ENCODE measurements at regions not wholly inside any gene's neighbourhood (a gene's known extent, or its start where the extent isn't known, plus 50 kb on each side); places are given as distances from the start of the nearest gene placed in this dataset.

DNA sequence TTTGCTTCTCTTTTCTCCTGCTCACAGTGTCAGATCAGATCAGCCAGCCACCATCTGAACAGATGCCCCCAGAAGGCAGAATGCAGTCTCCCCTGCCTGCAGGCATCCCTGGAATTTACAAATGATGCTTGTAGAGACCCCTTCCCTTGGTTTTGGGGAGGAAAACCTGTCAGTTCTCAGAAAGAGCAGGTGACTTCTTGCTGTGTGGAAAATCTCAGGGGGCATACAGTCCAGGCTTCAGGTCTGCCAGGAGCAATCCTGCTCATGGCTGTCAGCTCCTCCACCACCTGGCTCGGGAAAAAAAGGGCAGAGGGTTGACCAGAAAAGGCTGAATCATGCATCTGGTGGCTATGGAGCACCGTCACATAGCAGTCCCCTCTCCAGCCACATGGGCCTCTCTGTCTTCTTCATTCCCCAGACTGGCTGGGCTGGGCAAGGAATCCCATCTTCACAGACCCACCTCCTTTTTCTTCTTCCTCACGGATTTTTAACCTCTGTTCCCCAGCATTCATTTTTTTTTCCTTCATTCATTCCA is 107.0 kb downstream of the KCNF1 start:
- no peak for DNase-seq

DNA sequence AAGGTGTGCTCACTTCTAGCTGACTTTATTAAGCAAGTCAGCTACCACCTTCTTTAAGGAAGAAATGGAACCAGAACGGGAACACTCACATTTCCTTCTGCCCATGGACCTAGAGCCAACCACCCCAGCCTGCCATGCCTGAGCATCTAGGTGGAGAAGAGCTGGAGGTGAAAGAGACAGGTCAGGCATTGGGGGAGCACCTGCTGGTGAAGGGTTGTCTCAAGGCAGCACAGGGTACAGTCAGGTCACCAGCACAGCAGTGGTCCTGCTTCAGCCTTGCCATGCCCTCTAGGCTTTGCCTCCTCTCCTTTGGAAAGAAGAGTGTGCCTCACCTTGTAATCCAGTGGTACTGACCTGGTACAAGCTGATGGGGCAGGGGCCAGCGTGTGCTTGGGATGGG is 107.9 kb downstream of the KCNF1 start:
- DNase-seq: no peak

DNA sequence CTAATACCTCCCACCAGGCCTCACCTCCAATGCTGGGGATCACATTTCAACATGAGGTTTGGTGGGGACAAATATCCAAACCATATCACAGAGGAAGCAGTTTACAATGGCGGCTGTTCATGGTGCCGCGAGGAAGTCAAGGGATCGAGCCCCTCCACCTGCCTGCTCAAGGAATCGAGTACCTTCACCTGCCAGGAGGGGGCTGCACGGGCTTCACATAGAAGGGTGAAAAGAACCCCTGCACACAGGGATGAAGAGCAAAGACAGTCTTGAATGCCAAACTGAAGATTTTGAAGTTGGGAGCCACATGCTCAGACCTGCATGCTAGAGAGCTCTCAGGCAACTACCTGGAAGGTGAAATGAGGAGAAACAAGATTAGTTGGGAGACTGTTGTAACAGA is 110.3 kb downstream of the KCNF1 start:
- no peak for DNase-seq

DNA sequence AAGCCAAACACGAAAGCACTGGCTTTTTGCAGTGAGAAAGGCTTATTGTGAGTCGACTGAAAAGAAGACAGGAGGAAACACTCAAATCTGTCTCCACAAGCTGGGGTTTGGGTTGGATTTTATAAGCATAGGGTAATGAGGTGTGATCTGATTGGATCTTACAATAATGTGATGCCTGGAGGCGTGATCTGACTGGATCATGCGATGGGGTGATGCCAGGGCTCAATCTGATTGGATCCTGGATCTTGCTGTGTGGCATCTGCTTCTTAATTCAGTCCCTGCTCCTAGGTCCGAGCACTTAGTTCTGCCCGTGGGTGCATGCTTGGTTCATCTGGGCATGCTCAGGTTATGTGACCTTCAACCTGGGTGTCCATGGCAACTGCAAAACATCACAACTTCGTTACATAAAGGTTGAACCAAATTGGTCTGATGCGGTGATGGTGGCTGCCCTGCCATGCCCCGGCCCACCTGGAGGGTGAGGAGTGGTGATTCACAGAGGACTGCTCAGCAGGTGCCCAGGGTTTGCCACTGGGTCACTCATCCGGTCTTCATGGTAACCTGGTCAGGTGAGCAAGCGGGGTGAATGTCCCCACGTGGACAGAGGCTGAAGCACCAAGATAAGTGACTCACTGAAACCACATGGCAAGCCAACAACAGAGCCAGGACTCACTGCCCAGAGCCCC is 111.0 kb downstream of the KCNF1 start:
- no peak for DNase-seq

DNA sequence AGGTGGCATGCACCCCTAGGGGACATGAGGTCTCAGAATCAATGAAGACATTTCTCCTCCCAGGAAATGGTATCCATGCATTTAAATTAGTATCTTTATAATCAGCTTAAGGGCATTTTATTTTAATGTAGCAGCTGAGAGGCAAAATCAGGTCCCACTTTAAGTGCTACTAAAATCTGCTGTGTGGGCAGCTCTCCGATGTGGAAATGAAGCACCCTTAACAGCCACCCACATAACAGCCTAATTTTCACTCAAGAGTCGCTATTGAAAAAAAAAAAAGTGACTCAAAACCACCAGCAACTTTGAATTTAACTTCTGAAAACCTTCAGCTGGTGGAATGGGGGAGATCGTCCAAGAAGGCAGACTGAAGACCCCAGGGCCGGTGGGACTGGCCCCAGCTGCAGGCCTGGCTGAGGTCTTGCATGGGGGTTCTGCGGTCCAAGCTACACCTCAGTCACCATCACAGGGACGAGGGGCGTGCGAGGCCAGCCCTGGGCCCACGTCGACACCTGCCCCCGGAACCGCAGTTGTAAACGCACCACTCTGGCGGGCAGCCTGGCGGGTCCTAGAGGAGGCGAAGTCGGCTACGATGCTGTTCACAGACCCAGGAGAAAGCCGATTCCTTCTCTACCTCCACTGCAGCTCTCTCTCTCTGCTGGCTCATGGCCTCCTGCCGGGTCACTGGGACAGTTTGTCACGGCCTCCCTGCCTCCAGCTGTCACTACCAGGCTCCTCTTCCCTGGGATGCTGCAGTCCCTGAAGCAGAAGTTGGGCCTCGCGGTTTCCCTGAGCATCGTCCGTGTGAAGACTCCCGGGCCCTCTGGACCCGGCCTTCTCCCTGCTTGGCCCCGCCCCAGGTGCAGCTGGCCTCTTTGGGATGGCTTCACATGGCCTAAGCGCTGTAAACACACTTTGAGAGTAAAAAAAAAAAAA is 111.9 kb downstream of the KCNF1 start:
- DNase-seq: no peak

DNA sequence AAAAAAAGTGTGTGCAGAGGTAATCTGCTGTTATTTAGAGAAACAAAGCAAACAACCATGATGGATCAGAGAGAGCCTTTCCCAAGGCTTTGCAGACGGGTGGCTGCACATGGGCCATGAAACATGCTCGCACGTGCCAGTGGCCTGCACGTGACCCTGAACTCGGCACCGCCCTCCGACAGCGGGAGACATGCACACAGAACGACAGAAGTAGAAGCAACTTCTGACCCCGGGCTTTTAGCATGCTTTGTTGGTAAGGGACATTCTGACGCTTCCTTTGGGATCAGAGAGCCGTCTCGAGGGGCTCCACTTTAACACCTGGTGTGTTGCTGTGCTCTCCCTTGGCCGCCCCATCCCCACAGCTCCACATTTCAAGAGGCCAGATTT is 112.5 kb downstream of the KCNF1 start:
- DNase-seq: no peak

DNA sequence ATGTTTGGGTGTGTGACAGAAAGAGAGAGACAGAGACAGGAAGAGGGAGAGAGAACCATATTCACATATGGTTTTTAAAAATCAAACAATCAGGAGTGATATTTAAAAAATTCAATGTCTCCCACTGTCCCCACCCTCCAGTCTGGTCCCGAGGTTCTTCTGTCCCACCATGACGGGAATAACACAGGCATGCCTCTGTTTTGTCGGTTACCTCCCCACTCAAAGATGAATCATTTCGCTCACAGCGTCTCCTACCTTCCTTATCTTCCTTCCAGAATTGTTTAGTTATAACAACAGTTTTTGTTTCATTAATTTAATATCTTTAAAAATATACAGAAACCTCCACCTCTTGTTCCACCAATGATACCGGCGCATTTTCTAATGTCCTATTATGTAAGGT is 113.0 kb downstream of the KCNF1 start:
- no peak for DNase-seq

DNA sequence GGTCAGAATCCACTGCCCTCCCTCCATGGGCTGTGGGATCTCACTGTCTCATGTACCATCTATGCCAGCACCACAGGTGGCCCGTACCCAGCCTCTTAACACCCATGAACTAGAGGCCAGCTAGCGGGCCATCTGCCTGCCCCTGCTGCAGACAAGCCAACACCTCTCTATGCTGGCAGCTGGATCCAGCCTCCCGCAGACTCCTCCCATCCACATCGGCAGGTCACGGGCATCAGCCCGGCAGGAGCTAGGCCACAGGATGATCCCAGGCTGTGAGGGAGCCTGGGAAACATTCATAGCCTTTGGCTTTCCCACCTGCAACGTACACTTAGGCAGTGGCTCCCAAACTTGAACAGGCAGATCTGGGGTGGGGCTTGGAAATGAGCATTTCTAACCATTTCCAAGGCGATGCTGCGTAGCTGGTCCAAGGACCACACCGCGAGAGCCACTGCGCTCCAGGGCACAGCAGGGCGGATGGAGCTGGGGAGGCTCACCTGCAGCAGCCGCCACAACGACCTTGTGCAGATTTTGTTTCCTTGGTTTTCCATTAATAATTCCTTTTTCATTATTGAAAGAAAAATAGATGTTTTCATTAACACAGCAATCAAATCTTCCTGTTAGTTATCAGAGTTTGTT is 114.7 kb downstream of the KCNF1 start:
- DNase-seq: no peak

DNA sequence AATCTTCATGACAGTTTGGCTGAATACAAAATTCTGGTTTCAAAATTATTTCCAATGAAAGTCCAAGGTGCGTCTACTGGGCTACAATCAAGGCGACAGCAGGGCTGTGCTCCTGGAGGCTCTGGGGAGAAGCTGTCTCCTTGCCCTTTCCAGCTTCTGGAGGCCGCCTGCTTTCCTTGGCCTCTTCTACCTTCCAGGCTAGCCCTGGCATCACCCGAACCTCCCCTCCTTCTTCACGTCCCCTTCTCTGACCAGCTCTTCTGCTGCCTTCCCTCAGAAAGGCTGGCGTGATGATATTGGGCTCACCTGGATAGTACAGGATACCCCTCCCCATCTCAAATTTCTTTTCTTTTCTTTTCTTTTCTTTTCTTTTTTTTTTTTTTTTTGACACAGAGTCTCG is 115.5 kb downstream of the KCNF1 start:
- DNase-seq: no peak

DNA sequence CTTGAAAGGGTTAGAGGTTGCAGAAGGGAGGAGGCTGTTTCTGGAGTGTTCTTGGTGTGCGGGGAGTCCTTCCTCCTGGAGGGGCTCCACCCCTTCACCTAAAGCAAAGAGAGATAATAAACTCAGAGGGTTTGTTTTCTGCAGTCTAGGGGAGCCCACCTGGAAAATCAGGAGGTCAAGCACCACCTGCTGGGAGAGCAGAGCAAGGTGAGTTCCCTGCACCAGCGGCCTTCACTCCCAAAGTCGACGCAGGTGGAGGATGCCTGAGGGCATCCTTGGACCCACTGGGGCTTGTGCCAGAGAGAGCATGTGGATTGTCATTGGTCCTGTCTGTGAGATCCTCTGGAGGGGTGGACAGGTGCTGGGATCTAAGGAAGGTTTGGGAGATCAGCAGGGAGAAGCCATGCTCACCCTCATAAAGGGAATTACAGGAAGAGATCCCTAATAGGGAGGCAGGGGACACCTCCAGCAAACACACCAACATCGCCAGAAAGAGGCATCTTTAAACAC is 116.7 kb downstream of the KCNF1 start:
- no peak for DNase-seq

DNA sequence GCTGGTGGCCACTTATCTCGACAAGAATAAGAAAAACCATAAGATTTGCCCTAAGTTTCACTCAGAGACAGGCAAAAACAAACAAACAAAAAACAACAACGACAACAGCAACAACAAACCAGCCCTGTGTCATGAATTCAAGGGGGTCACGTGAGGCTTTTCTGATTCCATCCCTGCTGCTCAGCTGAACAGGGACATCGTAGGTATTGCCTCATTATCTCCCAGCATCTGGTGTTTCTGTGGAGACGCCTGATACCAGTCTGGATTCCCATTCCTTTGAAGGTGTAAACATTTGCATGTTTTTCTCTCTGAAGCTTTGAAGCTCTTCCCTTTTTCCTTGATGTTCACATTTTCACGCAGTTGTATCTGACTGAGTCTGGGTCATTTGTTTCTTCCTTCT is 117.4 kb downstream of the KCNF1 start:
- no peak for DNase-seq

DNA sequence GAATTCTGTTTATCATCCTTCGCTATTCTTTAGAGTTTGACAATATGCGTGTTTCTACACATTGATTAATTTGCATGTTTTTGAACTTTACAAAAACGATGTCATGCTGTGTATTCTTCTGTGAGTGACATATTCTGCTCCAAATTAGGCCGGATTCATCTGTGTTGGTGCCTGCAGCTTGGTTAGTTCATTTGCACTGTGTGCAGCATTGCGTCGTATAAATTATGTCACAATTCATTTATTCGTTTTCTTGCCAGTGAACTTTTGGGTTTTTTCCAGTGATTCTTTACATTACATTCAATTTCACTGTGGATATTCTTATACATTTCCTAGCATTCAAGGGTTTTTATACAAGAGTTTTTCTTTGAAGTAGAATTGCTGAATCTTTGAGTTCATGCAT is 118.3 kb downstream of the KCNF1 start:
- no peak for DNase-seq

DNA sequence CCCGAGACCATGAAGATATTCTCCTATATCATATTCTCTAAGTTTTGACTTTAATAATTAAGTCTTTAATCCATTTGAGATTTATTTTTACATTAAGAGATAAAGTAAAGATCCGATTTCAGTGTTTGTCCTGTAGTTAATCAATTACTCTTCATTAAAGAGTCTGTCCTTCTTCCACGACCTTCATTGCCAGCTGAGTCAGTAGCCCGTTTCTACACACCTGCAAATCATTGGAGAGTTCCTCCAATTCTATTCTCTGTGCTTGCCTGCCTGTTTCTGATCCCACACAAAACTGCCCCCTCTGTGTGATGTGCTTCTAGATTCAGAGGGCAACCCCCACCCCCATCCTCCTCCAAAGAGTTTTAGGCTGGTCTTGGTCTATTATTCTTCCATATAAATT is 119.2 kb downstream of the KCNF1 start:
- DNase-seq: no peak

DNA sequence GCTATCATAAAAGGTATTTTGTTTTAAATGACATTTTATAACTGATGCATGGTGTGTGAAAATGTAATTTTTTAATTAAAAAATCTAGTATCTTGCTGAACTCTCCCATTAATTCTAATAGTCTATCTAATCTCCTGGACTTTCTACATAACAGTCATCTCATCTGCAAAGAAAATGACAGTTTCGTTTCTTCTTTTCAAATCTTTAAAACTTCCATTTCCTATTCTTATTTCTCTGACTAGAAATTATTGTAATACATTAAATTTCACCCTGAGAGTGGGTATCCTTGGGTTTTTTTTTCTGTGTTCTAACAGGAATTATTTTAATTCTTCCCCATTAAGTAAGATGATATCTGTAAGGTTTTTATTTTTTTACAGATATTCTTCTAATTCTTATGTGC is 120.1 kb downstream of the KCNF1 start:
- no peak for DNase-seq

DNA sequence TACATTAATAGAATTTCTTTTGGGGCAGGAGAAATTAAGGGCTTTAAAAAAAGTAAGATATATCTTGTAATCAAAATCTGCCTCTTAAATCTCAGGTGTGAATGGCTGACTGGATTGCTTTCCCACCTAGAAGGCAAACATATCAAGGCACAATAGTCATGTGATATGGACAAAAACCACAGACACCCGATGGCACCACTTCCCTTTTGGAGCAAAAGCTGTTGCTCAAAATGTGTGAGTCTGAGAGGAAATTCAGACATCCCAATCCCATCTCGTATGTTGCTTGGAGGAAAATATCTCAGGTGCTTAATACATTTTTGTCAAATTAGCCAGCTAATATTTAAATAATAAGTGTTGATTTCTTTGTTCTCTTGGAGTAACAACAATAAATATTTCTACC is 120.7 kb downstream of the KCNF1 start:
- no peak for DNase-seq

DNA sequence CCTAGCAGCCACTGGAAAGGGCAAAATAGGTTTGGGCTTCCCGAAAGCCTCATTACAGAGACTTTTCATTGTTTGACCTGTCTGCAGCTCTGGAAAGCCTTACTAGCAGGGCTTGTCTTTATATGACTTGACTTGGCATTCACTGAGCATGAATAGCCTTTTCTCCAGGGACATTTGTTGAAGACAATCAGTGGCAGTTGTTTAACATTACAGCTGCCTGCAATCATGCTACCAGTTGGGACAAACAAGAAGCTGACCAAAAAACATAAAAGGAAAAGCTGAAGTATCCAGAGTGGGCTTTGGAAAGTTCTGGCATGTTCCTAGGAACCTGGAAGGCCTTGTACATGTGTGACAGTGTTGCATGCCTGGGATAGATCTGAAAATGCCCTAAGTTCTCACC is 121.4 kb downstream of the KCNF1 start:
- no peak for DNase-seq

DNA sequence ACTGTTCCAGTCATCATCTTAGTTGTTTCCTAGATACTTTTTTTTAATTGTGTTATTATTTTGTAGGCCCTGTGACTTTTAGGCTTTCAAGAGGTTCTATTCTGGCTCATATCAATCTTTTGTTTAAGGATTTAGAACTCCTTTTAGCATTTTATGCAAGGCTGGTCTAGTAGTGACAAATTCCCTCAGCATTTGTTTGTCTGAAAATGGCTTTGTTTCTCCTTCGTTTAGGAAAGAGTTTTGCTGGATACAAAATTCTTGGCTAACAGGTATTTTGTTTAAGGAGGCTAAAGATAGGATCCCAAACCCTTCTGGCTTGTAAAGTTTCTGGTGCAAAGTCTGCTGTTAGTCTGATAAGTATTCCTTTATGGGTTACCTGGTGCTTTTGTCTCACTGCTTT is 116.6 kb upstream of the SLC66A3 start:
- no peak for DNase-seq

DNA sequence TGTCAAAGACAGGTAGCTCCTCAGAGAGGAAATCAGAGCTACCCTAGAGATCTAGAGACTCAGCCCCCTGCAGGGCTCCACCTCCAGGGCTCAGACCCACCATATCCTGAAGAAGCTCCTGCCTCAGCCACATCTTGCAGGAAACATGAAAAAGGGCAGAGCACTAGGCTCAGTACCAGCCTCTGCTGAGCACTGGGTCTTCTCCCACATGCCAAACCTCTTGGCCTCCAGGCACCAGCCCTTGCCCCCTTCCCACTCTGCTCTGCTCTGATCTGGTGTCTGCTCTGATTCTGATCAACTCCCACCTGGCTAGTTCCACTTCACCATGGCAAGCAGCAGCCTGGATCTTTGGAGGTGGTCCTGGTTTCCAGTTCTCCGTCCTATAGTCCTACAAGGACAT is 114.3 kb upstream of the SLC66A3 start:
- DNase-seq: no peak

DNA sequence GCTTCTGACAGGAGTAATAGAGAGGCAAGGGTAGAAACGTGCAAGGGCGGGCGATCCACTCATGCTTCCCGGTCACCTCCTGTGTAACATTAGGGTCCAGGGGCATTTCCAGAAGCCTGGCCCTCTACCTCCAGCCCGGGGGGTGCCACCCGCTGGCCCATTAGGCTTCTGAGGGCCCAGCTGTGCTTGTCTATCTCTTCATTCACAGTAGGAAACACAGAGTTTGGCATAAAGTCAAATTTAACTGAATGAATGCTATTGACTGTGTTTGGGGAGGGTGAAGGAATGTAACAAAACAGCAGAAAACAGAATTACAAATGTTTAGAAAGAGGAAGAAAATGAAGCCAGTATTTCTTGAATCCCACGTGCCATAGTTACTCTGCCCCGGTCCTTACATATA is 112.4 kb upstream of the SLC66A3 start:
- DNase-seq: no peak

DNA sequence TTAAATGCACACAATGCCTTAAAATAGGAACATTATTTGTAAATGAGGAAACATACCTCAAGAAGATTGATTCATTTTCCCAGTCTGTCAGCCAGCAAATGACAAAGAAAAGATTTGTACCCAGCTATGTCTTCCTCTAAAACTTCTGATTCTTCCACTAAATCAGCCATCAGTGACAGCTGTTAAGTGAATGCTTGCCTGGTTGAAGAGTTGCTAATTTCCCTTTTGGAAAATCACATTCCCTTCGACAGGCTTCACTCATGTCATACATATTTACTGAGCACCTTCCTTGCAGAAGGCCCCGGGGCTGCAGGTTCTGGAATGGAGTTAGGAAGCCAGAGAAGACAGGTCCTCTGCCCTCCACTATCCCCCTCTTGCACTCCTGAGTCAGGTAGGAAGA is 112.0 kb upstream of the SLC66A3 start:
- DNase-seq: no peak

DNA sequence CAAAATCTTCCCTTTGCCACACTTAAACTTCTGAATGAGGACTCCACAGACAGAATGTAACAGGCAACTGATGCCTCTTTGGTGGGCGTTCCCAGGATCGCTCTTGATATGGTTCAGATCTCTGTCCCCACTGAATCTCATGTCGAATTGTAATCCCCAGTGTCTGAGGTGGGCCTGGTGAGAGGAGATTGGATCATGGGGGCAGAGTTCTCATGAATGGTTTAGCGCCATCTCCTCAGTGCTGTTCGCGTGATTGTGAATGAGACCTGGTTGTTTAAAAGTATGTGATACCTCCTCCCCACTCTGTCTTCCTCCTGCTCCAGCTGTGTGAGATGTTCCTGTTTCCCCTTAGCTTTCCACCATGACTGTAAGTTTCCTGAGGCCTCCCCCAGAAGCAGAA is 111.1 kb upstream of the SLC66A3 start:
- DNase-seq: no peak

DNA sequence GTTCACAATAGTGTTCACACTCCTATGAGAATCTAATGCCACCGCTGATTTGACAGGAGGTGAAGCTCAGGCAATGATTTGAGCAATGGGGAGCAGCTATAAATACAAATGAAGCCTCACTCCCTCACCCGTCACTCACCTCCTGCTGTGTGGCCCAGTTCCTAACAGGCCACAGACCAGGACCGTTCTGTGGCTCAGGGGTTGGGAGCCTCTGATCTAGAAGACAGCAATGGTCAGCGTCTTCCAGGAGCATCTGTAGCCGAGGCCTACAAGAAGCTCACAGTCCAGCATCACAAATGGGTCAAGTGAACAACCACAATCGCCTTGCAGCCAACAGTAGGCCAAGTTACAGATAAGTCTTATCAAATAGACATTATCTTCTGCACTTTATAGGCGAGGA is 110.0 kb upstream of the SLC66A3 start:
- no peak for DNase-seq

DNA sequence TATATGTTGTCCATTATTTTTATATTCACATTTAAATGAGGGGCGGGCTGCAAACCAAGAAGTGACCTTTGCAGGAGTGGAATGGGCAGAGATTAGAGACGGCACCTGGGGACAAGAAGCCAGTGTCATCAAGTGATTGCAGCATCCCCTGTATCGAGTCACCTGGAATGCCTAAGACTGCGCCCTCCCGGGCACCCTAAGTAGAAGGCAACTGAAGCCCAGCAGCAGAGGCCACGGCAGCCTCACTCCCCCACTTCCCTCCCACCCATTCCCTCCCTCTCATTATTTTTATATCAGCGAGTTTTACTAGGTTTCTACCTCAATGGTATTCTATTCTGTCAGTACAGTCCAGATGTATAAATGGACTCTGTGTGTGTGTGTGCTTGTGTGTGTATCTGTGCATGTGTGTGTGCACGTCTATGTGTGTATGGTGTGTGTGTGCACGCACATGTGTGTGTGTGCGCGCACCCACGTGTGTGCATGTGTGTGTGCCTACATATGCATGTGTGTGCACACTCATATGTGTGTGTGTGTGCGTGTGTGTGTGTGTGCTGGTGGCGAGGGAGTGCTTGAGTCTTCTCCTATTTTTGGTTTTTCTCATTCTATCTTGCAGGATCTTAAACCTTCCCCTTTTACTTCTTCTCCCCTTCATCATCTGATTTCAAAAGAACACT is 106.8 kb upstream of the SLC66A3 start:
- DNase-seq: no peak
